ENCODE measurements at regions not wholly inside any gene's neighbourhood (a gene's known extent, or its start where the extent isn't known, plus 50 kb on each side); places are given as distances from the start of the nearest gene placed in this dataset.
"Not testable (repeated sequence)": the region's sequence is repeated elsewhere in the genome, so short reads cannot be mapped to it uniquely, and the experiment has no call there.

DNA sequence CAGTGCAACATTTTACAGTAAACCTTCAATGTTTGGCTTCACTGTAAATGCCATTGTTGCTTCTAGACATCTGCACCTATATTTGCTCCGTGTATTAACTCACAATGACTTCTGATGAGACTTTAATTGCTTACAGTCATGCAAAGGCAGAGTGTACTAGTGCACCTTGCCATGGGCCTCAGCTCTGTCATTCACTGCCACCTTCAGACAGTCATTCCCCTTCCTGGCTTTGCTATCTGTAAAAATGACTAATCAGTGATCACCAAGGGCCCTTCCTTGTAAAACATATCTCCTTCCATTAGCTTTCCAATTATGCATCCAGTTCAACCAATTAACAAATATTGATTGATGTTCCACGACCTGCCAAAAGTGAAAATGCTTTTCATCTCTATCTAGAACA lies 120.3 kb downstream of the ARRDC4 start:
- H4K20me1 ChIP-seq (ENCODE audit: low read depth, low read length) = no peaks in the 10 kb centered on the region
- TF ChIP-seq EZH2phosphoT487 (conservative IDR thresholded peaks at IDR 0.05; ENCODE audit: low read length) = no peak
- TF ChIP-seq, protein P1, sequence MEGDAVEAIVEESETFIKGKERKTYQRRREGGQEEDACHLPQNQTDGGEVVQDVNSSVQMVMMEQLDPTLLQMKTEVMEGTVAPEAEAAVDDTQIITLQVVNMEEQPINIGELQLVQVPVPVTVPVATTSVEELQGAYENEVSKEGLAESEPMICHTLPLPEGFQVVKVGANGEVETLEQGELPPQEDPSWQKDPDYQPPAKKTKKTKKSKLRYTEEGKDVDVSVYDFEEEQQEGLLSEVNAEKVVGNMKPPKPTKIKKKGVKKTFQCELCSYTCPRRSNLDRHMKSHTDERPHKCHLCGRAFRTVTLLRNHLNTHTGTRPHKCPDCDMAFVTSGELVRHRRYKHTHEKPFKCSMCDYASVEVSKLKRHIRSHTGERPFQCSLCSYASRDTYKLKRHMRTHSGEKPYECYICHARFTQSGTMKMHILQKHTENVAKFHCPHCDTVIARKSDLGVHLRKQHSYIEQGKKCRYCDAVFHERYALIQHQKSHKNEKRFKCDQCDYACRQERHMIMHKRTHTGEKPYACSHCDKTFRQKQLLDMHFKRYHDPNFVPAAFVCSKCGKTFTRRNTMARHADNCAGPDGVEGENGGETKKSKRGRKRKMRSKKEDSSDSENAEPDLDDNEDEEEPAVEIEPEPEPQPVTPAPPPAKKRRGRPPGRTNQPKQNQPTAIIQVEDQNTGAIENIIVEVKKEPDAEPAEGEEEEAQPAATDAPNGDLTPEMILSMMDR (IDR thresholded peaks at IDR 0.05; ENCODE audit: insufficient read depth, low read length, poor library complexity, severe bottlenecking) = no peak
- H3K4me2 ChIP-seq (ENCODE audit: low read depth, low read length, poor library complexity, severe bottlenecking) = no peak overlapping the region
- no peak overlapping the region for H3K9ac ChIP-seq (ENCODE audit: low read length)
- H2AFZ ChIP-seq (ENCODE audit: low read depth, low read length, severe bottlenecking) = no peak overlapping the region
- H3K27me3 ChIP-seq (ENCODE audit: low read length) = no peaks in the 10 kb centered on the region
- no peak overlapping the region for H3K27ac ChIP-seq (ENCODE audit: low read depth, low read length)
- no peaks in the 10 kb centered on the region for H3K9me3 ChIP-seq (ENCODE audit: insufficient read depth, low read length)
- H3K4me3 ChIP-seq (ENCODE audit: insufficient read depth, low read length, poor library complexity, severe bottlenecking) = no peak overlapping the region
- H3K9me2 ChIP-seq (replicated peaks; ENCODE audit: insufficient read depth, low read length) = no peaks in the 10 kb centered on the region
- no peaks in the 10 kb centered on the region for H3F3A ChIP-seq (ENCODE audit: insufficient read depth)
- no peaks in the 10 kb centered on the region for H3K36me3 ChIP-seq (ENCODE audit: low read length)
- no peaks in the 10 kb centered on the region for H3K79me2 ChIP-seq (ENCODE audit: insufficient read depth, low read length)

DNA sequence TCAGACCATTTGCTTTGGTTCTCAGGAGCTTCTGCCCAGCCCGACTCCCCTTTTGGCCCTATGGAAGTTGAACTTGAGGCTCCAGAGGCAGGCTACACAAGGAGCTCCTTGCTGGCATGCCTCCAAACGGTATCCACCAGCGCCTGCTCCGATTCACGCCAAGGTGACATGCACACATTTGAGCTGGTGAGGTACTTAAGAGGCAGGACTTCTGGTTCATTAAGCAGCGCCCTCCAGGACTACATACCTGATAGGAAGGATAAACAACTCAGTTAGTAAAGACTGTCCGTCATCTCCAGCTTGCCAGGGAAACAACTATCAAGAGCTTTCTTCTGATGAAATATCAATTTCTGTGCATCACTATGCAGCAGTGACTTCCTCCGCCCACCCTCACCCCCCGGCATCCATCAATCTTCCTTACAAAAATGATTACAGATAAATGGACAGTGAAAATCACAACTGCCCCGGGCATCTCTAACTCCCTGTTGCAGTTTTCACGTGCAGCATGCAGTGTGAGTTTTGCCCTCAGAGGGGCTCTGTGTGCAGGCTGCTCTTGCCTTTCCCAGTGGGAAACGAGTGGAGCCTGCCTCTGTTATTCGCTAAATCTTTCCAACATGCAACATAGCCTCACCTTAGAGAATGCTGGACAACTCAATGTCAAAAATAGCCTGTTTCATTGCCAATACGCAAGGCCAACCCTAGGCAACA lies 122.9 kb downstream of the ARRDC4 start:
- no peak overlapping the region for H3K9ac ChIP-seq (ENCODE audit: low read length)
- no peaks in the 10 kb centered on the region for H3K9me2 ChIP-seq (replicated peaks; ENCODE audit: insufficient read depth, low read length)
- no peaks in the 10 kb centered on the region for H3K79me2 ChIP-seq (ENCODE audit: insufficient read depth, low read length)
- no peak overlapping the region for H3K27ac ChIP-seq (ENCODE audit: low read depth, low read length)
- no peaks in the 10 kb centered on the region for H3K9me3 ChIP-seq (ENCODE audit: insufficient read depth, low read length)
- TF ChIP-seq EZH2phosphoT487 (conservative IDR thresholded peaks at IDR 0.05; ENCODE audit: low read length) = no peak
- TF ChIP-seq, protein P1 (IDR thresholded peaks at IDR 0.05; ENCODE audit: insufficient read depth, low read length, poor library complexity, severe bottlenecking) = no peak
- H3K4me2 ChIP-seq (ENCODE audit: low read depth, low read length, poor library complexity, severe bottlenecking) = no peak overlapping the region
- H3K4me3 ChIP-seq (ENCODE audit: insufficient read depth, low read length, poor library complexity, severe bottlenecking) = no peak overlapping the region
- no peak overlapping the region for H2AFZ ChIP-seq (ENCODE audit: low read depth, low read length, severe bottlenecking)
- H4K20me1 ChIP-seq (ENCODE audit: low read depth, low read length) = no peaks in the 10 kb centered on the region
- H3K27me3 ChIP-seq (ENCODE audit: low read length) = no peaks in the 10 kb centered on the region
- no peaks in the 10 kb centered on the region for H3F3A ChIP-seq (ENCODE audit: insufficient read depth)
- H3K36me3 ChIP-seq (ENCODE audit: low read length) = no peaks in the 10 kb centered on the region

- Histone ChIP-seq H3K4me2 (ENCODE audit: low read depth, low read length, poor library complexity, severe bottlenecking) (no peak overlapping the region), H3F3A (ENCODE audit: insufficient read depth) (no peaks in the 10 kb centered on the region), H3K9me2 (replicated peaks; ENCODE audit: insufficient read depth, low read length) (no peaks in the 10 kb centered on the region), H3K4me3 (ENCODE audit: insufficient read depth, low read length, poor library complexity, severe bottlenecking) (no peak overlapping the region), H3K79me2 (ENCODE audit: insufficient read depth, low read length) (no peaks in the 10 kb centered on the region), H3K36me3 (ENCODE audit: low read length) (no peaks in the 10 kb centered on the region), H3K27ac (ENCODE audit: low read depth, low read length) (no peak overlapping the region), H2AFZ (ENCODE audit: low read depth, low read length, severe bottlenecking) (no peak overlapping the region), H3K9me3 (ENCODE audit: insufficient read depth, low read length) (no peaks in the 10 kb centered on the region), H3K27me3 (ENCODE audit: low read length) (no peaks in the 10 kb centered on the region), H4K20me1 (ENCODE audit: low read depth, low read length) (no peaks in the 10 kb centered on the region), H3K9ac (ENCODE audit: low read length) (no peak overlapping the region)
- no peak for TF ChIP-seq EZH2phosphoT487 (conservative IDR thresholded peaks at IDR 0.05; ENCODE audit: low read length)
- TF ChIP-seq, protein P1 (IDR thresholded peaks at IDR 0.05; ENCODE audit: insufficient read depth, low read length, poor library complexity, severe bottlenecking) = peak; percentile 40
Observed at GRCh38 chr15:98085003-98085639, 124.6 kb downstream of the ARRDC4 start.

DNA sequence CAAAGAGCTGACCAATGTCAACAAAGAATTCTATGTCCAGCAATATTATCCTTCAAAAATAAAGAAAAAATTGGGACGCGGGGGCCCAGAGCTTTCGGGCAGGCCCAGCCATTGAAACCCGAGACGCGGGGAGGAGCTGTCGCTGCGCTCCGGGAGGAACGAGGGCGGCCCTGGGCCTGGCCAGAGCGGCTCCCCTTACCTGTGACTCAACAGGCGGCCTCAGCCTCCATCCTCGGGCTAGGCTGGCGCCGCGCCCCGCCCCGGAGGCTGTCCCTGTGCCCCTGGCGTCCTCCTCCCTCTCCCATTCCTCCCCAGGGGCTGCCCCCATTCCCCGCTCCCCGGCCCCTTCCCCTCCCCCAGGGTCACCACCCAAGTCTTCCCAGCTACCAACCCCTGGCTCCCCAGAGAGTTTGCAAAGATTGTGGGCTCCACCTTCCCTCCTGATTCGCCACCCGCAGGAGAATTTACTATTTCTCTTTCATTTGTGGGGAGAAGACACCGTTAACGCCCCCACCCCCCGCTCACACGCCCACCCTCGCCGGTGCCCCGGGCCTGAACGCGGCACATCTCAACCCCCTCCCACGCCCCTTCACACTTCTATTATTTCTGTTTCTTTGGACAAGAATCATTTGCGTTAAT lies 127.9 kb downstream of the ARRDC4 start:
- not testable (repeated sequence) for H3K79me2 ChIP-seq (ENCODE audit: insufficient read depth, low read length); H3F3A ChIP-seq (ENCODE audit: insufficient read depth); H4K20me1 ChIP-seq (ENCODE audit: low read depth, low read length); H3K27ac ChIP-seq (ENCODE audit: low read depth, low read length); H3K27me3 ChIP-seq (ENCODE audit: low read length); H3K9me2 ChIP-seq (replicated peaks; ENCODE audit: insufficient read depth, low read length); H2AFZ ChIP-seq (ENCODE audit: low read depth, low read length, severe bottlenecking); H3K4me3 ChIP-seq (ENCODE audit: insufficient read depth, low read length, poor library complexity, severe bottlenecking); H3K9ac ChIP-seq (ENCODE audit: low read length); H3K36me3 ChIP-seq (ENCODE audit: low read length); H3K4me2 ChIP-seq (ENCODE audit: low read depth, low read length, poor library complexity, severe bottlenecking); H3K9me3 ChIP-seq (ENCODE audit: insufficient read depth, low read length)

DNA sequence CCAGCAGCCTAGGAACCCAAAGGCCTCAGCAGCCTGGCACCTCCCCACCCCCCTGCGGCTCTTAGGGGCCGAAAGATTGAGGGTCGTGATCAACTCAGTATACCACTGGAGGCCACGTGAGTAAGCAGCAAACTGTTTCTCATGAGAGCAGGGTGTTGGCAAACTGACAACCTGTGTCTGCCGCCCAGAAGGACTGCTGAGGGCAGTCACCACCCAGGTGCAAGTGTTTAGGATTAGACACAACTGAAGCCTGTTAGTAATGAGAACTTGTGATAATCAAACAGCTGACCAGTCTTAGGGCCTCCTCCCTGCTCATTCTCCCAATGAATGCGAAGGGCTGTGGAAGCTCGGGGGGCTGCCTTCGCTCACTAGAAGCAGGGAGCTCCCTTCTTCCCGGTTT lies 128.8 kb downstream of the ARRDC4 start:
- H3K79me2 ChIP-seq (ENCODE audit: insufficient read depth, low read length); H3K9me3 ChIP-seq (ENCODE audit: insufficient read depth, low read length); H4K20me1 ChIP-seq (ENCODE audit: low read depth, low read length): not testable (repeated sequence)

More for the DNA sequence above, 128.8 kb downstream of the ARRDC4 start:
- not testable (repeated sequence) for H2AFZ ChIP-seq (ENCODE audit: low read depth, low read length, severe bottlenecking); H3K9me2 ChIP-seq (replicated peaks; ENCODE audit: insufficient read depth, low read length); H3K36me3 ChIP-seq (ENCODE audit: low read length); H3K27ac ChIP-seq (ENCODE audit: low read depth, low read length); H3F3A ChIP-seq (ENCODE audit: insufficient read depth); H3K9ac ChIP-seq (ENCODE audit: low read length); H3K4me3 ChIP-seq (ENCODE audit: insufficient read depth, low read length, poor library complexity, severe bottlenecking); H3K27me3 ChIP-seq (ENCODE audit: low read length); H3K4me2 ChIP-seq (ENCODE audit: low read depth, low read length, poor library complexity, severe bottlenecking)
